Glutamatergic neuron (in vitro differentiated cells): ENCODE measurements at regions not wholly inside any gene's neighbourhood (a gene's known extent, or its start where the extent isn't known, plus 50 kb on each side); places are given as distances from the start of the nearest gene placed in this dataset.

Source experiments
- DNase-seq: peaks from one replicate; pipeline ENCODE4 v3.0.0; 2022
- H3K27ac Mint-ChIP-seq: one replicate; pipeline ENCODE4 v1.8.0; 2020; ENCODE audit warnings: mild to moderate bottlenecking, mixed read lengths, inconsistent platforms; ENCODE audit not compliant: unreplicated experiment
- H3K27me3 Mint-ChIP-seq: one replicate; pipeline ENCODE4 v1.8.0; 2020; ENCODE audit warnings: mild to moderate bottlenecking, moderate library complexity, mixed read lengths, inconsistent platforms; ENCODE audit not compliant: unreplicated experiment
- H3K36me3 Mint-ChIP-seq: one replicate; pipeline ENCODE4 v1.8.0; 2020; ENCODE audit warnings: mild to moderate bottlenecking, mixed read lengths, inconsistent platforms; ENCODE audit not compliant: unreplicated experiment
- H3K4me1 Mint-ChIP-seq: one replicate; pipeline ENCODE4 v1.8.0; 2020; ENCODE audit warnings: mild to moderate bottlenecking, low read depth, mixed read lengths, inconsistent platforms; ENCODE audit not compliant: unreplicated experiment
- H3K4me3 Mint-ChIP-seq: one replicate; pipeline ENCODE4 v1.8.0; 2020; ENCODE audit warnings: mild to moderate bottlenecking, mixed read lengths, inconsistent platforms; ENCODE audit not compliant: unreplicated experiment
- H3K9me3 Mint-ChIP-seq: one replicate; pipeline ENCODE4 v1.8.0; 2020; ENCODE audit warnings: mild to moderate bottlenecking, moderate library complexity, mixed read lengths, inconsistent platforms; ENCODE audit not compliant: unreplicated experiment
- CTCF ChIP-seq: fragments of 200-600 bp; sonication (generic); IDR thresholded peaks from one replicate; pipeline ENCODE4 v1.5.0; 2021; ENCODE audit not compliant: partially characterized antibody, unreplicated experiment

GRCh38 chr6:100177956-100178355 is 183.9 kb upstream of the MCHR2 start:
- H3K9me3 Mint-ChIP-seq: no peaks in the 10 kb centered on the region
- no peaks in the 10 kb centered on the region for H3K36me3 Mint-ChIP-seq
- no peak overlapping the region for H3K27ac Mint-ChIP-seq
- no peak for TF ChIP-seq CTCF
- peaks cover 25% of the 10 kb centered on the region for H3K4me1 Mint-ChIP-seq
- H3K27me3 Mint-ChIP-seq: peaks cover 4% of the 10 kb centered on the region
- DNase-seq: no peak
- no peak overlapping the region for H3K4me3 Mint-ChIP-seq

GRCh38 chr6:100176951-100177710 is 183.1 kb upstream of the MCHR2 start:
- no peak for DNase-seq
- Mint-ChIP-seq H3K27ac (no peak overlapping the region), H3K4me1 (peaks cover 30% of the 10 kb centered on the region), H3K27me3 (peaks cover 4% of the 10 kb centered on the region), H3K36me3 (no peaks in the 10 kb centered on the region), H3K4me3 (no peak overlapping the region), H3K9me3 (no peaks in the 10 kb centered on the region)
- no peak for TF ChIP-seq CTCF

- Mint-ChIP-seq H3K4me3 (no peak overlapping the region), H3K4me1 (peaks cover 33% of the 10 kb centered on the region), H3K9me3 (no peaks in the 10 kb centered on the region), H3K27ac (no peak overlapping the region), H3K27me3 (peaks cover 4% of the 10 kb centered on the region), H3K36me3 (no peaks in the 10 kb centered on the region)
- no peak for DNase-seq
- TF ChIP-seq CTCF: no peak
These were observed 182.4 kb upstream of the MCHR2 start for GRCh38 chr6:100176311-100176950.

- no peak for DNase-seq
- H3K4me1 Mint-ChIP-seq: peaks cover 33% of the 10 kb centered on the region
These were observed 181.8 kb upstream of the MCHR2 start for GRCh38 chr6:100175814-100176310.

More at GRCh38 chr6:100175814-100176310, 181.8 kb upstream of the MCHR2 start:
- no peak overlapping the region for H3K4me3 Mint-ChIP-seq
- TF ChIP-seq CTCF: no peak
- no peaks in the 10 kb centered on the region for H3K36me3 Mint-ChIP-seq
- H3K9me3 Mint-ChIP-seq: no peaks in the 10 kb centered on the region
- H3K27ac Mint-ChIP-seq: no peak overlapping the region
- peaks cover 4% of the 10 kb centered on the region for H3K27me3 Mint-ChIP-seq
